Erythroblast (primary cell): ENCODE measurements at regions not wholly inside any gene's neighbourhood (a gene's known extent, or its start where the extent isn't known, plus 50 kb on each side); places are given as distances from the start of the nearest gene placed in this dataset.
"Not testable (repeated sequence)": the region's sequence is repeated elsewhere in the genome, so short reads cannot be mapped to it uniquely, and the experiment has no call there.

Experiments used
- DNase-seq, 2 experiments: peaks; one replicate each; lab custom pipeline; 2025; lab: John Stamatoyannopoulos, UW
- GATA1 ChIP-seq: IDR thresholded peaks from 2 replicates; pipeline ENCODE4 v1.6.1; 2011; ENCODE audit warnings: low read depth, mild to moderate bottlenecking, control low read depth, low read length, moderate library complexity
- POLR2A ChIP-seq: IDR thresholded peaks from 2 replicates; pipeline ENCODE4 v1.6.1; 2011; ENCODE audit warnings: mild to moderate bottlenecking, low read length

- no peak for DNase-seq
These were observed 317.1 kb downstream of the ZIC4 start for GRCh38 chr3:147089286-147089685.

DNA sequence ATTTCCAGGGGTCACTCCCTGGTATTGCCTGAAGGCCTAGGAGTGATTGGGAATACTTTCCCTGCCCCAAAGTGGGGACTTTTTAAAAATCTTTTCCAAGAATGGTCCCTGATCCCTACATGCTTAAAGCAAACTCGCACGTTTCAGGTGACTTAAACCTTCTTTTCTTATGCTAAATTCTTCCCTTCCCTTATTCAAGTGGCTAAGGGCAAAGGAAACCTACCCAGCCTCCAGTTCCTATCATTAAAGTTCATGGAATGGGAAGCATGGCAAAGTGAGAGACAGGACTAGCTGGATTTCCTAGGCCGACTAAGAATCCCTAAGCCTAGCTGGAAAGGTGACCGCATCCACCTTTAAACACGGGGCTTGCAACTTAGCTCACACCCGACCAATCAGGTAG lies 346.8 kb downstream of the ZIC4 start:
- not testable (repeated sequence) for DNase-seq

More at GRCh38 chr3:147089286-147089685, 317.1 kb downstream of the ZIC4 start:
- TF ChIP-seq GATA1 (no peak), POLR2A (no peak)

DNA sequence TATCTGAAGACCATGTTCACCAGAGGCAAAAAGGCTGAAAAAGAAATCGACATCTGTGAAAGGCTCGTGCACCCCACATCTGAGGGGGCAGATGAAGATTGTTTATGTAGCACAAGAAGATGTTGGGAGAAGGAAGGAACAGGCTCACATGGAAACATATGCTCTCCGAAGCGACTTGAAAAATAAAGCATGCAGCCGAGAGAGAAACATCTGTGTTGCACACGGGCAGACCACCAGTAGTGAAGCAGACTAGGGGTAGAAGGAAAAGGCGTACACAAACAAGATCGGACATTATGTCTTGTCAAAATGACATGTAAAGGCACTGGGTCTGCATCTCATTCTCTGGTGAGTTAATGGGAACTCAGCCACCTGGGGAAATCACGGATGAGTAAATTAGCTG lies 356.5 kb downstream of the ZIC4 start:
- no peak for TF ChIP-seq GATA1
- no peak for TF ChIP-seq POLR2A
- no peak for DNase-seq

- TF ChIP-seq POLR2A (no peak), GATA1 (no peak)
- no peak for DNase-seq
These were observed 357.0 kb downstream of the ZIC4 start for GRCh38 chr3:147049305-147049704.

DNA sequence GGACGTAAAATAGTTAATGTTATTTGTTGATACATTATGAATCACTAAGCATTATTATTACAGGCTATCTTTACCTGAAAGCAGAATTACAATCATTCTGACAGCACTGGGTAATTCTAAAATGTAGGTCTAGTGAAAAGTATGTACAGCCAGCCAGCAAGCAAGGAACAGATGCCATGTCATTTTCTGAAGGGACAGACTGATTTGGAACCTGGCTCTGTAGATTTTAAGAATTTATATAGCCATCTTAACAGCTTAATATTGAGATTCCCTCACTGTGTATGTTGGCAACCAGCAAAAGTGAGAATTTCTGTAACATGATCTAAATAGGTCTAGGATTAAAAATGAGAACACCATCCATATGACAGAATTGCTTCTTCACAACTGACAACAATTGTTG lies 359.4 kb downstream of the ZIC4 start:
- no peak for TF ChIP-seq GATA1
- TF ChIP-seq POLR2A: no peak
- DNase-seq: no peak

- DNase-seq: no peak
- TF ChIP-seq POLR2A (no peak), GATA1 (no peak)
These were observed 367.9 kb downstream of the ZIC4 start for GRCh38 chr3:147038481-147038880.

GRCh38 chr3:147034359-147034758 lies 372.0 kb downstream of the ZIC4 start:
- no peak for DNase-seq

GRCh38 chr3:147030274-147030673 lies 376.1 kb downstream of the ZIC4 start:
- no peak for DNase-seq

More at GRCh38 chr3:147034359-147034758, 372.0 kb downstream of the ZIC4 start:
- TF ChIP-seq POLR2A: no peak
- no peak for TF ChIP-seq GATA1

GRCh38 chr3:147015334-147015733 lies 391.0 kb downstream of the ZIC4 start:
- TF ChIP-seq POLR2A (no peak), GATA1 (no peak)

More at GRCh38 chr3:147030274-147030673, 376.1 kb downstream of the ZIC4 start:
- TF ChIP-seq POLR2A (no peak), GATA1 (no peak)

DNA sequence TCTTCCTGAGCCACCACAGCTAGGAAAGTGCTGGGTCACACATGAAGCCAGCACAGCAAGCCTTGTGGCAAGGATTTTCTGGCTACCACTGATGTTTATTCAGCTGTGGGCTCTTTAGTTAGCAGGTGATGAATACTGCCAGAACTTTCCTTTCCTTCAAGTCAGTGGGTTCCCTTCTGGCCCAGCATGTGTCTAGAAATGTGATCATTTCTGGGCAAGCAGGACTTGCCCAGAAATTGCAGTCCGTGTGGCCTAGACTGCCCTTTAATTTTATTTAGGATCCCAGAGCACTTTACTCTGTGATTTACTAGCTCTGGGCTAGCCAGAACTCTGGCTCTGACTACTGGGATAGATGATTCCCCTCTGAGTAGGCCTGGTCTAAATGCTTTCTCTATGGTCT lies 397.5 kb downstream of the ZIC4 start:
- TF ChIP-seq GATA1 (no peak), POLR2A (no peak)
- DNase-seq: no peak

More at GRCh38 chr3:147015334-147015733, 391.0 kb downstream of the ZIC4 start:
- DNase-seq: no peak

GRCh38 chr3:147008458-147008857 lies 397.9 kb downstream of the ZIC4 start:
- DNase-seq: no peak
- no peak for TF ChIP-seq POLR2A
- TF ChIP-seq GATA1: no peak

- TF ChIP-seq GATA1 (no peak), POLR2A (no peak)
- no peak for DNase-seq
These were observed 398.6 kb downstream of the ZIC4 start for GRCh38 chr3:147007736-147008245.

GRCh38 chr3:147002721-147003120 lies 397.6 kb upstream of the PLSCR5 start:
- TF ChIP-seq GATA1: no peak
- no peak for TF ChIP-seq POLR2A
- DNase-seq: no peak

DNA sequence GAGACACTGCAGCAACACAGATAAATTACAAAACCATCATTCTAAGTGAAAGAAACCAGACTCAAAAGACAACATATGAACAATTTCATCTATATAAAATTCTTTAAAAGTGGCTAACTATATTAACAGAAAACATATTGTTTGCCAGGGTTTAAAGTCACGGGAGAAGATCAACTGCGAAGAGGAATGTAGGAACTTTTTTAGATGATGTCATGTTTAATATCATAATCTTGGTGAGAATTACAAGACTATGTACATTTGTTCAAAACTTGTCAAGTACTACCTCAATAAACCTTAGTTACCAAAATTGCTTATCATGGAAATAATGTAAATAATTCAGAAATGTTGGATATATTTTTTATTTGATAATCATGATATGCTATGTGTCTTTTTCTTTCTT lies 395.1 kb upstream of the PLSCR5 start:
- no peak for DNase-seq
- TF ChIP-seq GATA1 (no peak), POLR2A (no peak)

DNA sequence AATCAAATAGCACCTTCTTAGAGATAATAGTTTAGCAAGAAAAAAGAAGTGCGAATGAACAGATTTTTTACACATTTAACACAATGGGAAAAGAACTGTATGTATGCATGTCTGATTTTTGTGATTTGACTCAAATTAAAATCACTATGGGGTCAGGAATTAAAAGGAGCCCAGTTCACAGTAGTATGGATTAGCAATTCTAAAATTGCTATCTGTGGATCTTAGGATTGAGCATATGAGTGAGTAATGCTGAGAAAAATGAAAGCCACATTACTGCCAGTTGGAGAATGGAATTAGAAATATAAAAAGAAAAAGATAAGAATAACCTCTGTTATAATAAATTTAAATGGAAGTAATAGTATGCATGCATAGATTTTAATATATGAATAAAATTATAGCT lies 386.8 kb upstream of the PLSCR5 start:
- no peak for TF ChIP-seq GATA1
- TF ChIP-seq POLR2A: no peak
- no peak for DNase-seq
